Keratinocyte (primary cell): ENCODE measurements at regions not wholly inside any gene's neighbourhood (a gene's known extent, or its start where the extent isn't known, plus 50 kb on each side); places are given as distances from the start of the nearest gene placed in this dataset.

ENCODE experiments used
- CTCF ChIP-seq, 3 experiments: IDR thresholded peaks in 1 of 3; conservative IDR thresholded peaks in 1 of 3; optimal IDR thresholded peaks in 1 of 3; 2 replicates in 2 of 3; 3 replicates in 1 of 3; pipeline versions ENCODE3 to v1.5.1; 2011; ENCODE audit warnings: low read length in 3 of 3, mild to moderate bottlenecking in 3 of 3, moderate library complexity in 2 of 3, control low read depth in 1 of 3, inconsistent platforms in 1 of 3; ENCODE audit not compliant: insufficient read depth in 2 of 3; ENCODE audit errors: extremely low read depth in 1 of 3
- EZH2 ChIP-seq: IDR thresholded peaks from one replicate; pipeline ENCODE4 v1.6.1; 2012; ENCODE audit warnings: inconsistent platforms, mild to moderate bottlenecking, low read length, moderate library complexity

GRCh38 chr5:152315942-152316341 lies 89.1 kb downstream of the NMUR2 start:
- no peak for TF ChIP-seq EZH2
- no peak for TF ChIP-seq CTCF (optimal IDR thresholded peaks at IDR 0.05 in 1 of 3, IDR thresholded peaks at IDR 0.05 in 1 of 3, conservative IDR thresholded peaks at IDR 0.05 in 1 of 3; ENCODE audit: extremely low read depth in 1 of 3, insufficient read depth in 2 of 3, low read length in 3 of 3)
